ENCODE measurements at regions not wholly inside any gene's neighbourhood (a gene's known extent, or its start where the extent isn't known, plus 50 kb on each side); places are given as distances from the start of the nearest gene placed in this dataset.
"Not testable (repeated sequence)": the region's sequence is repeated elsewhere in the genome, so short reads cannot be mapped to it uniquely, and the experiment has no call there.

DNA sequence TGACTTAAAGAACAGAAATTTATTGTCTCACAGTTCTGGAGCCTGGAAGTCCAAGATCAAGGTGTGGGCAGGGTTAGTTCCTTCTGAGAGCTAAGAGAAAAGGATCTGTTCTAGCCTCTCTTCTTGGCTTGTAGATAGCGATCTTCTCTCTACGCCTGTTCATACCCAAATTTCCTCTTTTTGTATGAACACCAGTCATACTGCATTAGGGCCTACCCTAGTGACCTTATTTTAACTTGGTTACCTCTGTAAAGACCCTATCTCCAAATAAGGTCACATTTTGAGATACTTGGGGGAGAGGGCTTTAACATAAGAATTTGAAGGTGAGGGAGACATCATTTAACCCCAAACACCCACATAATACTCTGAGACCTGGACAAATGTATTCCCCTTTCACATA is 55.6 kb upstream of the SPP1 start:
- Histone ChIP-seq H3K4me3 (ENCODE audit: low read depth, low read length) (no peak overlapping the region), H3K36me3 (ENCODE audit: control insufficient read depth, insufficient read depth, low read length) (no peaks in the 10 kb centered on the region), H3K27me3 (ENCODE audit: control insufficient read depth, insufficient read depth, low read length) (no peaks in the 10 kb centered on the region)
- FAIRE-seq: no peak
- TF ChIP-seq, protein P1, sequence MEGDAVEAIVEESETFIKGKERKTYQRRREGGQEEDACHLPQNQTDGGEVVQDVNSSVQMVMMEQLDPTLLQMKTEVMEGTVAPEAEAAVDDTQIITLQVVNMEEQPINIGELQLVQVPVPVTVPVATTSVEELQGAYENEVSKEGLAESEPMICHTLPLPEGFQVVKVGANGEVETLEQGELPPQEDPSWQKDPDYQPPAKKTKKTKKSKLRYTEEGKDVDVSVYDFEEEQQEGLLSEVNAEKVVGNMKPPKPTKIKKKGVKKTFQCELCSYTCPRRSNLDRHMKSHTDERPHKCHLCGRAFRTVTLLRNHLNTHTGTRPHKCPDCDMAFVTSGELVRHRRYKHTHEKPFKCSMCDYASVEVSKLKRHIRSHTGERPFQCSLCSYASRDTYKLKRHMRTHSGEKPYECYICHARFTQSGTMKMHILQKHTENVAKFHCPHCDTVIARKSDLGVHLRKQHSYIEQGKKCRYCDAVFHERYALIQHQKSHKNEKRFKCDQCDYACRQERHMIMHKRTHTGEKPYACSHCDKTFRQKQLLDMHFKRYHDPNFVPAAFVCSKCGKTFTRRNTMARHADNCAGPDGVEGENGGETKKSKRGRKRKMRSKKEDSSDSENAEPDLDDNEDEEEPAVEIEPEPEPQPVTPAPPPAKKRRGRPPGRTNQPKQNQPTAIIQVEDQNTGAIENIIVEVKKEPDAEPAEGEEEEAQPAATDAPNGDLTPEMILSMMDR (IDR thresholded peaks at IDR 0.05; ENCODE audit: insufficient read depth, low read length, severe bottlenecking): no peak
- no peak for DNase-seq (ENCODE audit: low read depth)

DNA sequence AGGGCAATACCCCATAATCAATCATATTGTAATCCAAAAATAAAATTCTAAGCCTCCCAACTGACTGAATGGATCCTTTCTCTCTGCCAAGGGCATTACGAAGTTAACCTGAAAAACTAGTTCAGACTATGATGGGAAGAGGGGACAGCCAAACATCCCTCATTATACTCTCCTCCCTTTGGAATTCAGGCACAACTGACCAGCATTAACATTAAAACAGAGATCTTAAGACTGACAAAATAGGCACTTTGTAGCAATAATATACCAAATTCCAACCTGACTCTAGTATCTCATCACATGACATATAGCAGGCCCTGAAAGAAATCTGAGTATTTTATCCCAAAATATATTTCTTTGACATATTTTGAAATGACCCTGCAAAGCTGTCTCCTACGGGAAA is 55.0 kb upstream of the SPP1 start:
- Histone ChIP-seq H3K36me3 (ENCODE audit: control insufficient read depth, insufficient read depth, low read length) (no peaks in the 10 kb centered on the region), H3K27me3 (ENCODE audit: control insufficient read depth, insufficient read depth, low read length) (no peaks in the 10 kb centered on the region), H3K4me3 (ENCODE audit: low read depth, low read length) (no peak overlapping the region)
- DNase-seq (ENCODE audit: low read depth): no peak
- TF ChIP-seq, protein P1 (IDR thresholded peaks at IDR 0.05; ENCODE audit: insufficient read depth, low read length, severe bottlenecking): no peak
- FAIRE-seq: no peak

DNA sequence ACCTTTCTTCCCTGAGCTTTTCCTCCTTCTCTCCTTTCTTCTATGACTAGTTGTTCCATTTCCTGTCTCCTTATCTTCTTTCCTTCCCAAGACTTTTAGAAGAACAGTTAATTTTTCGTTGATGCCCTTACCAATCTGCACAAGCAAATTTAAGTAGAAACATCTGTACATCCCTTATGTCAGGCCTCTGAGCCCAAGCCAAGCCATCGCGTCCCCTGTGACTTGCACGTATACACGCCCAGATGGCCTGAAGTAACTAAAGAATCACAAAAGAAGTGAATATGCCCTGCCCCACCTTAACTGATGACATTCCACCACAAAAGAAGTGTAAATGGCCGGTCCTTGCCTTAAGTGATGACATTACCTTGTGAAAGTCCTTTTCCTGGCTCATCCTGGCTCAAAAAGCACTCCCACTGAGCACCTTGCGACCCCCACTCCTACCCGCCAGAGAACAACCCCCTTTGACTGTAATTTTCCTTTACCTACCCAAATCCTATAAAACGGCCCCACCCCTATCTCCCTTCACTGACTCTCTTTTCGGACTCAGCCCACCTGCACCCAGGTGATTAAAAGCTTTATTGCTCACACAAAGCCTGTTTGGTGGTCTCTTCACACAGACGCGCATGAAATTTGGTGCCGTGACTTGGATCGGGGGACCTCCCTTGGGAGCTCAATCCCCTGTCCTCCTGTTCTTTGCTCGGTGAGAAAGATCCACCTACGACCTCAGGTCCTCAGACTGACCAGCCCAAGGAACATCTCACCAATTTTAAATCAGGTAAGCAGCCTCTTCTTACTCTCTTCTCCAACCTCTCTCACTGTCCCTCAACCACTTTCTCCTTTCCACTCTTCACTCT is 53.7 kb upstream of the SPP1 start:
- not testable (repeated sequence) for H3K4me3 ChIP-seq (ENCODE audit: low read depth, low read length); FAIRE-seq; H3K36me3 ChIP-seq (ENCODE audit: control insufficient read depth, insufficient read depth, low read length); H3K27me3 ChIP-seq (ENCODE audit: control insufficient read depth, insufficient read depth, low read length); DNase-seq (ENCODE audit: low read depth)

DNA sequence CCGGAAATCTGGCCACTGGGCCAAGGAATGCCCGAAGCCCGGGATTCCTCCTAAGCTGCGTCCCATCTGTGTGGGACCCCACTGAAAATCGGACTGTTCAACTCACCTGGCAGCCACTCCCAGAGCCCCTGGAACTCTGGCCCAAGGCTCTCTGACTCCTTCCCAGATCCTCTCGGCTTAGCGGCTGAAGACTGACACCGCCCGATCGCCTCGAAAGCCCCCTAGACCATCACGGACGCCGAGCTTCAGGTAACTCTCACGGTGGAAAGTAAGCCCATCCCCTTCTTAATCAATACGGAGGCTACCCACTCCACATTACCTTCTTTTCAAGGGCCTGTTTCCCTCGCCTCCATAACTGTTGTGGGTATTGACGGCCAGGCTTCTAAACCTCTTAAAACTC is 51.4 kb upstream of the SPP1 start:
- not testable (repeated sequence) for H3K4me3 ChIP-seq (ENCODE audit: low read depth, low read length); FAIRE-seq; H3K27me3 ChIP-seq (ENCODE audit: control insufficient read depth, insufficient read depth, low read length); H3K36me3 ChIP-seq (ENCODE audit: control insufficient read depth, insufficient read depth, low read length); DNase-seq (ENCODE audit: low read depth)

Measured in bronchial epithelial cell (primary cell).